HG02798 (cell line): ENCODE measurements at regions not wholly inside any gene's neighbourhood (a gene's known extent, or its start where the extent isn't known, plus 50 kb on each side); places are given as distances from the start of the nearest gene placed in this dataset.
"Not testable (repeated sequence)": the region's sequence is repeated elsewhere in the genome, so short reads cannot be mapped to it uniquely, and the experiment has no call there.

ENCODE experiments used
- ATAC-seq: cut with Tn5 transposase; IDR thresholded peaks from one replicate; pipeline ENCODE4 v1.9.1; 2021; ENCODE audit warnings: mild to moderate bottlenecking; ENCODE audit not compliant: unreplicated experiment, poor library complexity

GRCh38 chr13:78169386-78169785 is 250.8 kb upstream of the EDNRB start:
- ATAC-seq, result no peak

- ATAC-seq, result no peak
These were observed 250.3 kb upstream of the EDNRB start for GRCh38 chr13:78168981-78169380.

DNA sequence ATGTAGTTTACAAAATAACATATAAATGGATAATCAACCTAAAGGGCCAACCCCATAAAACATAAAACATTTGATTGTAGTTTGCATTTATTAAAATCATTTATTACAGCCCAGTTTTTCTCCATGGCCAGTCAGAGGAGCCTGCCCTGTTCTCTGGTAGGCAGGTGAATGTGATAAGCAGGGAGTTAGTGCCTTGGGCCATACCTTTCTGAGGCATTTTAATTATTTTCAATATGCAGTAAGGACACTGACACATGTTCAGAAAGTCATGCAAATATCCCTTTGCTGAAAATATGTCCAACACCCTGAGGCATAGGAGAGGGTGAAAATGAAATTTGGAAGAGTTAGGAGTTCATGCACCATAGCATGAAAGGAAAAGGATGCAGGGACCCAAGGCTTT is 242.6 kb upstream of the EDNRB start:
- no peak for ATAC-seq

DNA sequence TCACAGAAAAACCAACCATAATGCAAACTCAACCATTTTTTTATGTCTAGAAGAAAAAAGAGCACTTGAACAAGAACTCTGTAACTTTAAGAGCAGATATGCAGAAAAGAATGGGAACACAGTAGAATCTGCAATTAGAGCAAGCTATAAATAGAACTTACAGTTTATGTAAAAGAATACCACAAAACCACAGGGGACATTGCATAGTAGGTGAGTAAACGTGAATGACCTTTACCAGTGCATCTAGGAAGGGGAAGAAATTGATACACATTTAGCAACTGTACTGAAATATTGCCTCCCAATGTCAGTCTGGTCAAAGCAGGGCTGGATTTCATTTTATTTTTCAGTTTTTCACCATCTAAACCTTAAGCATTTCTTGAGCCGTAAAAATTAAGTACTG is 242.2 kb upstream of the EDNRB start:
- peak; percentile 73 for ATAC-seq

GRCh38 chr13:78152415-78152814 is 233.8 kb upstream of the EDNRB start:
- no peak for ATAC-seq

DNA sequence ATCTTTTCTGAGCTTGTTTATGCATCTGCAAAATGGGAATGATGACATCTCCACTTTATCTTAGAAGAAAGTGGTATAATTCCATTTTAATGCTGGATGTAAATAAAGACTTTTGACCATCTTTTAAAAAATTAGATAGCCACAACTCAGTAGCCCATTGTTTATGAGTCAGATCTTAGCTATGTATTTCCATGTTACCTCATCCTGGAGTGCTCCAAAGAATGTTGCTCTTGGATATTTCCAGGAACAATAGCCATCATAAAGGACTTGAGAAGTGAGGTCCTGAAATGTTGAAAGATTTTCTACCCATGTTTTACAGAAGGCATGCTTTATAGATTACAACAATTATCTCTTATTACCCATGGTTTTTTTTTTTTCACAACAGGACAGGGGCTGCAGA is 229.3 kb upstream of the EDNRB start:
- ATAC-seq, result no peak

- ATAC-seq, result no peak
These were observed 226.6 kb upstream of the EDNRB start for GRCh38 chr13:78145276-78145675.

GRCh38 chr13:78139765-78140164 is 221.1 kb upstream of the EDNRB start:
- no peak for ATAC-seq

DNA sequence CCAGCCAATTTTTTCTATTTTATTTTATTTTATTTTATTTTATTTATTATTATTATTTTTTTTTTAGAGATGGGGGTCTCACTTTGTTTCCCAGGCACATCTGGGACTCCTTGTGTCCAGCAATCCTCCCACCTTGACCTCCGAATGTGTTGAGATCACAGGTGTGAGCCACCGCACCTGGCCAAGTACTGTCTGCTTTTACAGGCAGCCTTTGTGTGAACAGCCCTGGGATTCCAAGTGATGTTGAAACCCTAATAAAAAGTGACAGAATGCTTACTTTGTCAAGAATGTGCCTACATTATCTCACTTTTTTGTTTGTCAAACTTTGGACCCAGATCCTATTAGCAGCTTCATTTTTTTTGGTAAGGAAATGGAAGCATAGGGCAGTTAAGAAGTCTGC is 220.1 kb upstream of the EDNRB start:
- ATAC-seq, result no peak

DNA sequence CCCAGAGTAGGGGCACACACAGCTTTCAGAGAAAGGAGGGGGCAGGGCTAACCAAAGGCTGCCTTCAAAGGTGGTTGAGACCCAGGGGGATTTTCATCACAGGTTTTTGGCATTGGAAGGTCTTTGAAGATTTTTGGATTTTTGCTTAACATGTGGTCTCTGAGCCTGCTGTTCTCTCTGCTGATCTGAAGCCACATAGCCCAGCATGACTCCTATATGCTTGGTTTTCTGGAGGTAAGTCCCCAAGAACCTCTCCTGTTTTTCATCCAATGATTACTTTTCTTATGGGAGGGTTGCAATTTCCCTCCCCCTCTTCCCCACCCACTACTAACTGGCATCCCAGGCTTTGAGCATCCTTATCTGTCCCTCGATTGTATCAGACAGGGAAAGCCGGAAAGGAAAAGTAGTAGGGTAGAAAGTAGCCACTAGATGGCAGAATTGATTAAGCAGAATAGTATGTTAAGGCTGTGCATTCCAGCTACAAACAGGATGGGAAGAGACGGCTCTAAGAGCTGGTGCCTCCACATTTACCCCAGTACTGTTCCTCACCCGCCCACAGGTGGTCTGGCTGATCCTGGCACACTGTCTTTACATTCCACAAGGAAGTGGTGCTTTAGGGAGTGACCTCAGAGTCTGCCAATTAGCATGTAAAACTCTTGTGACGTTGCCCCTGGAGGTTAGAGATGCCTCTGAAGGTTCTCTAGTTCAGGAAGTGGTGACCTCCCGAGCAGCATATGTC is 218.9 kb upstream of the EDNRB start:
- ATAC-seq, result peak; percentile 89

- ATAC-seq, result no peak
These were observed 218.3 kb upstream of the EDNRB start for GRCh38 chr13:78136966-78137365.

- ATAC-seq, result no peak
These were observed 214.9 kb upstream of the EDNRB start for GRCh38 chr13:78133511-78133910.

DNA sequence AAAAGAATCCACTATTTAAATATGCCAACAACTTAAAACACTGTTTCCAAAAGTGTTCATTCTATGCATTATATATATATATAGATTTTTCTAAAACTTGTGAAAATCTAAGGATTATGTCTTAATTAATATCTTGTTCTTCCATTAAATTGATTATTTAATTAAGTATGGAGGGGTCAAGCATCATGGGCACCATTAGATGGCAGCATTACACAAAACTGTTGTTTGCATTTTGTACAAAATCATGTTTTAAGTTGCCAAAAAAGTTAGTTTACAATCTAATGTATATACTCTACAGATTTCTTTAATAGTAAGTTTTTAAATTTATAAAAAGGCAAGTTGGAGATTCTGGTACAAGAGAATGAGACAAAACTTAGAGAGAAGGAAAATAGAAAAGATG is 213.2 kb upstream of the EDNRB start:
- no peak for ATAC-seq

DNA sequence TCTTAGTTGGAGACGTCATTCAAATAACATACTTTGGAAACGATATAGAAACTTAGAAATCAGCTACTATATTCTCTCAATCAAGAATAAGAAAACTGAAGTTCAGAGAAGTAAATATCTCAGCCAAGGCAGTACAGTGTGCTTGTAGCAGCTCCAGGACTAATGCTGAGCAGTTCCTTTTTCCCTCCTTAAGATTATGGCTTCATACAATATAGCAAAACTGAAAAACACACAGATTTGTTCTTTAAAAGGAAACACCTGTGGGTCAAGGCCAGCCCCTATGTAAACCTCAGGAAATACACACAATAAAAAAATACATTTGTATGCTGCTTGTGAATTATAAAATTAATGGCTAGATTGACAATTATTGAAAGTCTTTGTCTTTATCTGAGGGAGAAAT is 212.7 kb upstream of the EDNRB start:
- no peak for ATAC-seq

DNA sequence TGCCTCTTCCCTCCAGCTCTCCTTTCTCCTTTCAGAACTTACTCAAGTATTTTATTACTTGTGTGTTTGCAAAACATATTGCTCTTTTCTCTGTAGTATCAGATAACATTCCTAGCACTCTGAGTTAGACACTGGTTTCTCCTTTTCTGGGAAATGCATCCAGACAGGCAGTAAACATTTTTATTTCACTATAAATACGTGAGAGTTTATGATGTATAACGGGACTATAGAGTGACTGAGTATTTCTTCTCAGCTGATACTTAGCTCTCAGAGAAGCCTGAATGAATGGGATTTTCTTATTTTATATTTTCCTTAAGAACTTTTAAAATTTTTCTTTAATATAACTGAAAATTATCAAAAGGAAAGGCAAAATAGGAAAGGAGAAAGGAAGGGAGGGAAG is 211.2 kb upstream of the EDNRB start:
- no peak for ATAC-seq

DNA sequence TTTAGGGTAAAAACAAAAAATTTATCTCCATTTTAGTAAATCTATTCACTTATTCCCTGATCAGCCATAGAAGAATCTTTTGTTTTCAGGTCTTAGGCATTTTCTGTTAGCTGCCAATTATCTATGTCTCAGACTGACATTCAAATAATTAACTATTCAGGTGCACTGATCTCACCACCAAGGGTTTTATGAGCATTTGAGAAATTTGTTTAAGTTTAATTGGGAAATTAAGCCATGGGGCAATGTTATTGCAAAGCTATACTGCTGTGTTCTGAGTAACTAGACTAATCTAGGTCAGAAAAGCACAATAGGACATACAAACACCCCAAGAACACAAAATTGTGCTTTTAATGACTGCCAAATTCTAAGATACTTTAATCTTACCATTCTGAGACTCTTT is 210.7 kb upstream of the EDNRB start:
- no peak for ATAC-seq

- ATAC-seq, result peak; percentile 56
These were observed 203.1 kb upstream of the EDNRB start for GRCh38 chr13:78121459-78122348.

- no peak for ATAC-seq
These were observed 202.4 kb upstream of the EDNRB start for GRCh38 chr13:78121001-78121400.

DNA sequence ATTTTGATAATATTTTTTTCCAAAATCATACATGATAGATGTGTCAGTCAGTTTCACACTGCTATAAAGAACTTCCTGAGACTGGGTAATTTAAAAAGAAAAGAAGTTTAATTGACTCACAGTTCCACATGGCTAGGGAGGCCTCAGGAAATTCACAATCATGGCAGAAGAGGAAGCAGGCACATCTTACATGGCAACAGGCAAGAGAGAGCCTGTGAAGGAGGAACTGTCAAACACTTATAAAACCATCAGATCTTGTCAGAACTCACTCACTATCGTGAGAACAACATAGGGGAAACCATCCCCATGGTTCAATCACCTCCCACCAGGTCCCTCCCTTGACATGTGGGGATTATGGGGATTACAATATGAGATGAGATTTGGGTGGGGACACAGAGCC is 201.5 kb upstream of the EDNRB start:
- ATAC-seq, result not testable (repeated sequence)

DNA sequence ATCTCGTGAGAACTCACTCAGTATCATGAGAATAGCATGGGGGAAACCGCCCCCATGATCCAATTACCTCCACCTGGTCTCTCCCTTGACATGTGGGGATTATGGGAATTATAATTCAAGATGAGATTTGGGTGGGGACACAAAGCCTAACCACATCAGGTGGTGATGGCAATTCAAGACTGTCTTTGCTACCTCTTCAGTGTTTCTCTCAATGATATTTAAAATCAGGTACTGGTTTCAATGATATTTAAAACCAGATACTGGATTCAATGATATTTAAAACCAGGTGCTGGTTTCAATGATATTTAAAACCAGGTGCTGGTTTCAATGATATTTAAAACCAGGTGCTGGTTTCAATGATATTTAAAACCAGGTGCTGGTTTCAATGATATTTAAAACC is 198.4 kb upstream of the EDNRB start:
- peak; percentile 65 for ATAC-seq

DNA sequence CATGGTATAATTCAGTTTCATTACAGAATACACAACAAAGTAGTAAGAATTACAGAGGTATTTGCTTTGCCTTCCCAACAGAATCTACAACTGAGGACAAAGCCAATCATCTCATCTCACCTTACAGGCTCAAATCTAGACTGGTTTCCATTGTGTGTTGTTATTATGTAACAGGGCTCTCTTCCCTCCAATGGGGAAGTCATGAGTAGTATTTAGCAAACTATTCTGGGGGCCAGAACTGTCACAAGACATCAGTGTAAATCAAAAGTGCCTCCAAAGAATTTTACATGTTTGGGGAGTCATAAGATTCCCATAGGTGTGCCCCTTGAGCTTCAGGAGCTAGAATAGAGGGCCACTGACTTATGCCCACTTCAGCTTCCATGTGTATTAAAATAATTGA is 187.0 kb upstream of the EDNRB start:
- no peak for ATAC-seq

GRCh38 chr13:78103936-78104335 is 185.3 kb upstream of the EDNRB start:
- no peak for ATAC-seq
